ENCODE measurements at regions not wholly inside any gene's neighbourhood (a gene's known extent, or its start where the extent isn't known, plus 50 kb on each side); places are given as distances from the start of the nearest gene placed in this dataset.
"Not testable (repeated sequence)": the region's sequence is repeated elsewhere in the genome, so short reads cannot be mapped to it uniquely, and the experiment has no call there.

DNA sequence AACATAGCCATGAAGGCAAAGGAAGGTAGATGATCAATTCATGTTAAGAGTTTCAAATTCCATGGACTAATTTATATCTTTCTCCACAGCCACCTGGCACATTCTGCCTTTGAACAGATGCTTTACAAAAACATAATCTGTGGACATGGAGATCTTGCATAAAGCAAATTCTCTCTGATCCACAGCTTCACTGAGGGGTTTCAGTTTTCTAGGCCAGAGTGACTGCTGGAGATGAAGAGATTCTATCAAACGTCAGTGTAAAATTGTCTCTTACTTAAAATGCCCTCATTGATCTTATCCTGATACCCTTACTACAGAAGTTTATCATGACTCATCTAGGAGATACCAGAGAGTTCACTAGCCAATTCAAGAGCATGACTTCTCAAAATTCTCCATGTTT lies 291.6 kb downstream of the DAD1 start:
- in situ Hi-C loops (cut with MboI; ENCODE audit: low pct_unique_long_range_greater_than_20kb, low sequenced_read_pairs), result no loop called here

DNA sequence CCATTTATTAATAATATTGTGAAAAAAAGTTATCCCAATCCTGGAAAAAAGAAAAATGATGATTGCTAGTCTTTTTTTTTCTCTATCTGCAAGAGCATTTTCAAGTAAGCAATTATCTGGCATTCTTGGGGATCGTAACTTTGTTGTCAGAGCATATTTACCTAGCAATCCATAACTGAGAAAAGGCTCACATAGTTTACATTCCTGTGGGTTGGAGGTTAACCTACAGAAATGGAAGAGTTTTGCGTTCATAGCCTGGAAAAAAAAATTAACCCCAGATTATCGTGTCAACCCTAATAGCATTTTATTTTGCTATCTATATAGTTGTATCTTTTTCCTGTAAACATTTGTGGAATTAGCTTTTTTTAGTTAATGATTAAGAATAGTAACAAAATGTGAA lies 292.3 kb downstream of the DAD1 start:
- DNase-seq, result no peak
- in situ Hi-C loops (cut with MboI; ENCODE audit: low pct_unique_long_range_greater_than_20kb, low sequenced_read_pairs), result no loop called here

More for the DNA sequence above, 291.6 kb downstream of the DAD1 start:
- no peak for DNase-seq

DNA sequence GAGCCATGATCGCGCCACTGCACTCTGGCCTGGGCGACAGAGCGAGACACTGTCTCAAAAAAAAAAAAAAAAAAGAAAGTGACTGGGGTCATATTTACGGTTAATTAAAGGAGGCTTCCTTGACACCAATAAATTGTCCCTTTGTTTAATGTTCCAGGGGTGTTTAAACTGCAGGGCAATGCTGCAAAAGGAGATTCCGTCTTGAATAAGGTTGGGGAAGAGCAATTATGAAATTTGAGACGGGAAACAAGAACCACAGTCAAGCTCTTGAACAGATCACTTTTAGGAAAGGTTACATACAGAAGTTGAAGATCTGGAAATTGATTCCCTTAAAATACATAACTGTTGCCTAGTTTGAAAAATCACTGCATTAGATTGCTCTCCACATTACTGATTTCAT lies 292.9 kb downstream of the DAD1 start:
- no peak for DNase-seq
- in situ Hi-C loops (cut with MboI; ENCODE audit: low pct_unique_long_range_greater_than_20kb, low sequenced_read_pairs), result no loop called here

DNA sequence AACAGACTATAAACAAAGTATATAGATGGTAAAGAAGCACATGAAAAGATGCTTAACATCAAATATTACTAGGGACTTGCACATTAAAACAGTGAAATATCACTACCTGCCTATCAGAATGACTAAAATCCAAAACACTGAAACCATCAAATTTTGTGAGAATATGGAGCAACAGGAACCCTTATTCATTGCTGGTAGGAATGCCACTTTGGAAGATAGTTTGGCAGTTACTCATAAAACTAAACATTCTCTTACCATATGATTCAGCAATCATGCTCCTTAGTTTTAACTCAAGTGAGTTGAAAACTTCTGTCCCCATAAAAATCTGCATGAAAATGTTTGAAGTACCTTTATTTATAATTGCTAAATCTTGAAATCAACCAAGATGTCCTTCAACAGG lies 297.6 kb downstream of the DAD1 start:
- DNase-seq, result no peak
- in situ Hi-C loops (cut with MboI; ENCODE audit: low pct_unique_long_range_greater_than_20kb, low sequenced_read_pairs), result no loop called here

DNA sequence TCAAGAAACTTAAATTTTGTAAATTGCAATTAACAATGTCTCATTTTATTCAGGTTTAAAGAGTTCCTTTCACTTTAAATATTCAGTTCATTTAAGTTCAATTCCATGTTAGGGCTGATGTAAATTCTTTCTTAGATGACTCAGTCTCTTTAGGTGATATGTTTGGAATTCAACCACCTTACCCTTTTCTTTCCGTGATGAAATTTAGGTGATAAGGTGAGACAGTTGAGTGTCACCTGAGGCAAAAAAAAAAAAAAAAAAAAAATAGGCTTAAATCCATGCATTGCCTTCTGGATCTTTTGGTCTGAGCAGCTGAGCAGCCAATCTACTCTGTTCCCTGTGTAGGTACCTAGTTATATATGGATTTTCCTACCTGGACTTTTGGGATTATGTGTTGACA lies 299.5 kb downstream of the DAD1 start:
- DNase-seq, result no peak
- in situ Hi-C loops (cut with MboI; ENCODE audit: low pct_unique_long_range_greater_than_20kb, low sequenced_read_pairs), result no loop called here

DNA sequence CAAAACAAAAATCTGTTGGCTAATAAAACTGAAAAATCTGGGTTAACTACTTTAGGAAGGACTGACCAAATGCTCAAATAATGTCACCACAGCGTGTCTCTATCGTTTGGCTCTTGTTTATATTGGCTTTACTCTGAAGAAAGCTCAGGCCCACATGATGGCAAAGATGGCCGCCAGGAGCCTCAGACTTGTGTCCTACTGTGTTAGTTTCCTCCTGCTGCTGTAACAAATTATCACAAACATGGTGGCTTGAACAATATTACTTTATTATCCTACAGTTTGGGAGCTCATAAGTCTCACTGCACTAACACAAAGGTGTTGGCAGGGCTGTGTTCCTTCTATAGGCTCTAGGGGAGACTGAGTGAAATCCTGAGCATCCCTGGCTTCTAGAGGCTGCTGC lies 303.0 kb downstream of the DAD1 start:
- in situ Hi-C loops (cut with MboI; ENCODE audit: low pct_unique_long_range_greater_than_20kb, low sequenced_read_pairs), result no loop called here
- no peak for DNase-seq

DNA sequence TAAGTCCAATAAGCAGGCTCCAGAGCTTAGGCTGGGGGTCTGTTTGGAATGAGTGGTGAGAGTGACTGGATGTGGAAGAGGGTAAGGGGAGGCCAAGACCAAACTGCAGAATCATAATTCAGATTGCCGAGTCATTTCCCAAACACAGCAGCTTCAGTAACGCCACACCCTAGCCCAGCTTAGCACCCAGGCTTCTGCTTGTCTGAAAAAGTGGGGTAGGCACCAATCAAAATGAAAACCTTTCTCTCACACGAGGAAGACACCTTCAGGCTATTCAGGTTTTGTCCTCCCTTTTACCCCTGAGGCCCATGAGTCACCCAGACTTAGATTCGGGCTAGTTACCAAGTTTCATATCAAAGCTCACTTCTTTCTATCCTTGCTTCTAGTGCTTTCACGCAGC lies 306.1 kb downstream of the DAD1 start:
- DNase-seq, result no peak
- in situ Hi-C loops (cut with MboI; ENCODE audit: low pct_unique_long_range_greater_than_20kb, low sequenced_read_pairs), result no loop called here

DNA sequence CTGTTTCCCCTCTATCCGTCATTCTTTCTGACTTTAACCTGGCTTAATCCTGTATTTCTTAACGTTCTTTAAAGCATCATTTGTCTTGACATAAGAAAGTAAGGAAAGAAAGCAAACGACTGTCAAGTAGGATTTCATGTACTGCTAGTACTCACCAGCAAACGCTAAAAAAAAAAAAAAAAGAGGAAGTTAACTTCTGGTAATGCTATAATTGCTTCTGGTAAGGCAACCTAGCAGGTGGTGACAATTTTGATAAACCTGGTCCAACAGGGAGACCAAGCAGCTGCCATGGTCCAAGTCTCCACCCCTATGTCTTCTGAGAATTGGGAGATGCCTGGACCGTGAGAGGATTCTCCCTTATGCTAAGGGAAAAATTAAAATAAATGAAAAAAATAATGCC lies 306.6 kb downstream of the DAD1 start:
- in situ Hi-C loops (cut with MboI; ENCODE audit: low pct_unique_long_range_greater_than_20kb, low sequenced_read_pairs), result no loop called here
- DNase-seq, result peak; percentile 60

DNA sequence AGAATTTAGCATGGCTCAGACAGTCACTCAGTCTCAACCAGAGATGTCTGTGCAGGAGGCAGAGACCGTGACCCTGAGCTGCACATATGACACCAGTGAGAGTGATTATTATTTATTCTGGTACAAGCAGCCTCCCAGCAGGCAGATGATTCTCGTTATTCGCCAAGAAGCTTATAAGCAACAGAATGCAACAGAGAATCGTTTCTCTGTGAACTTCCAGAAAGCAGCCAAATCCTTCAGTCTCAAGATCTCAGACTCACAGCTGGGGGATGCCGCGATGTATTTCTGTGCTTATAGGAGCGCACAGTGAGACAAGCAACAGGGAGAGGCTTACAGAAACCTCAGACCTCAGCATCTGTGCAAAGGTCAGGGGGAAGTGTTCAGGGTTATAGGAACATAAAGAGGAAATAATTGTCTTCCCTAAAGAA lies 307.6 kb downstream of the DAD1 start:
- in situ Hi-C loops (cut with MboI; ENCODE audit: low pct_unique_long_range_greater_than_20kb, low sequenced_read_pairs), result not testable (repeated sequence)
- DNase-seq, result peak; percentile 31

DNA sequence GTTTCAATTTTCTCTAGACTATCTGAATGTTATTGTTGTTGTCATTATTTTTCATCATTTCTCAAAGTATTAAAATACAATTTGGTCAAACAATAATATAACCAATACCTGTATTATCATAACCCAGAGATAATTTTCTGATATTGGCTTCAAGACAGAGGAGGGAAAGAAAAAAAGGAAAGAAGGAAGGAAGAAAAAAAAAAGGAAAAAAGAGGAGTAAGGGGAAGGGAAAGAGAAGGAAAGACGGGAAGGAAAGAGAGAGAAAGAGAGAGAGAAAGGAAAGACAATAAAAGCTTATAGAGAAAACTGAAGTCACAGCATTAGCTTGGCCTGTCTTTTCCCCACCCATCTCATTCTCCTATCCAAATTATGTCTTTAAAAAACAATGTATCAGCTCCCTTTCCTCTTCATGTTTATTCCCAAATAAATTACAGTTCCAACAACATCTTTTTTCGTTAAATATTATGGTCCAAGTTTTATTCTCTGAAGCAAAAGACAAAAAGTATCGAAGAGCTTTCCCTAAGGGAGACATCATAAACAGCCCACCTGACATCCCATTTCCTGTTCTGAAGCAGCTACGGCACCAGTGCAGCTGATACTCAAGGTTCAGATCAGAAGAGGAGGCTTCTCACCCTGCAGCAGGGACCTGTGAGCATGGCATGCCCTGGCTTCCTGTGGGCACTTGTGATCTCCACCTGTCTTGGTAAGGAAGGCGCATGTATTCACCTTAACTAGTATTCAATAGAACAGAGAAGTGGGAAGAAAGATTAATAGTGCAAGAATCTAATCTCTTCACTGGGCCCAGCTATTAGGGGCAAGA lies 308.3 kb downstream of the DAD1 start:
- no peak for DNase-seq
- in situ Hi-C loops (cut with MboI; ENCODE audit: low pct_unique_long_range_greater_than_20kb, low sequenced_read_pairs), result no loop called here

DNA sequence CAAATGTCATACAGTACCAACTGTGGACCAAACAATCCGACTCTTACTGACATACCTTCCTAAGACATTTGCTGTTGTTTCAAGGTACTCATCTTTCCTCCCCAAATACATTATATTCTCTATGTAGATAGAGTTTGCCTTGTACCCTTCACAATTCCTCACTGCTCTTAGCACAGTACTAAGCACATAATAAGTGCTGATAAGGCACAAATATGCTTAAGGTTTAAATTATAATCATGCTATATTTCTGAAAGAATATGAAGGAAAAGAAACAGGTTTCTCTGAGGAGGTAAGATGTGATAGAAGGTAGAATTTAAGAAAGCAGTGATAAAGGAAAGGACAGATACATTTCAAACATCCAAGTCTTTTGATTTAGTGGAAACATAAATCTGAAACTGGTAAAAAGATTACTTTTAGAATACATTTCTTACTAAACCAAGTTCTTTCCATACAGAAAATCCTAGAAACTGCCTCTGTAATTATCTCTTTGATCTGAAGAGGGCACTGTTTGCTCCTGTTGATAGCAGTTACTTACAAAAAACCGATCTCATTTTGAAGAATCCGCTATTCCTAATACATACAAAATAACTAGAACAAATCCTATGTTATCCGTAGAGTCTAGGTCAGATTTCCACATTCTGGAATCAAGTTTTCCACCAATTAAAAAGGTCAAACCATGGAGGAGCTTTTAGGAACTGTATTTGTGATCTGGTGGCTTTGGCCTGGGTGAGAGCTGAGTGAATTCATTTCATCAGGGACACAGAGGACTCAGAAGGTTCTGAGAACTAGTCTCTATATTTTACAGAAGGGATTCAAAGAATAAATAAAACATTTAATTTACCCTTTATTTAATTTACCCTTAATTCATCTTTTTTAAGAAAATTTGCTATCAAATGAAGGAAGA lies 311.9 kb downstream of the DAD1 start:
- DNase-seq, result peak; percentile 39
- in situ Hi-C loops (cut with MboI; ENCODE audit: low pct_unique_long_range_greater_than_20kb, low sequenced_read_pairs), result no loop called here

DNA sequence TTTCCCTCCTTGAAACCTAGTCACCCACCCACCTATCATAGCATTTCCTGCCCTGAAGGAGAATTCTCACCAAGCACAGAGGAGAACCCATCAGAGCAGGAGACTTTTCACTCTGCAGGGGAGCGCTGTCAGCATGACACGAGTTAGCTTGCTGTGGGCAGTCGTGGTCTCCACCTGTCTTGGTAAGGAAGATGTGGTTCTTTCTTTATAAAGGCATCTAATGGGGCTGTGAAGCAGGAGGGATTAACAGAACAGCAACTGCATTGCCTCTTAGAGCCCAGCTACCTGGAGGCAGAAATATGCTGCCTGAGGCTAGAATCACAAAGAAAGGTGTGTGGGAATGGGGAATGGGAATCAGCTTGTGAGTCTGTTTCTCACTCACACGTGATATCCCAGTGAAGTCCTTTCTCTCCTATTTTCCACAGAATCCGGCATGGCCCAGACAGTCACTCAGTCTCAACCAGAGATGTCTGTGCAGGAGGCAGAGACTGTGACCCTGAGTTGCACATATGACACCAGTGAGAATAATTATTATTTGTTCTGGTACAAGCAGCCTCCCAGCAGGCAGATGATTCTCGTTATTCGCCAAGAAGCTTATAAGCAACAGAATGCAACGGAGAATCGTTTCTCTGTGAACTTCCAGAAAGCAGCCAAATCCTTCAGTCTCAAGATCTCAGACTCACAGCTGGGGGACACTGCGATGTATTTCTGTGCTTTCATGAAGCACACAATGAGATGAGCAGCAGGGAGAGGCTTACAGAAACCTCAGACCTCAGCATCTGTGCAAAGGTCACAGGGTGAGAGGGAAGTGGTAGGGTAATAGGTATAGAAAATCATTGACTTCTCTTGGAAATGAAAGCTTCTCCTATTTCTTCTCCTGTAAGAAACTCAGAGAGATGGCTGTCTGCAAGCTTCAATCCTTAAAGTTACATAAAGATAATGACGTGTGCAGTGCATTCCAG lies 316.9 kb downstream of the DAD1 start:
- in situ Hi-C loops (cut with MboI; ENCODE audit: low pct_unique_long_range_greater_than_20kb, low sequenced_read_pairs), result no loop called here

DNA sequence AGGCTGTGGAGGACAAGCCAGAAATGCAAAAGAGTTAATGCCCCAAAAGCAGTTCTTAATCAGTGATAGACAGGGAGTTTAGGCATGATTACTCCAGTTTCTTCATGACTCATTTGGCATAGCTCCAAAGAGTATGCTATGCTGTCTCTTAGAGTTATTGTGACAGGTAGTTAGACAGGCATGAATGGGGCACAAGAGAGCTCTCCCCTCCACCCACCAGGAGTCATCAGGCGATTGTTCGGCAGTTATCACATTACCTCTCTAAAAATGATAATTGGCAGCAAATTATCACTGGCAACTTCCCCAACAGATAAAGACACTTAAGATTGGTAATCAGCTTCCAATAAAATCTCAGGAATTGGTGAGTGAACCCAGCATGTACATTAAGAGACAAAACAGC lies 320.1 kb downstream of the DAD1 start:
- no peak for DNase-seq
- in situ Hi-C loops (cut with MboI; ENCODE audit: low pct_unique_long_range_greater_than_20kb, low sequenced_read_pairs), result no loop called here

More for the DNA sequence above, 316.9 kb downstream of the DAD1 start:
- no peak for DNase-seq

DNA sequence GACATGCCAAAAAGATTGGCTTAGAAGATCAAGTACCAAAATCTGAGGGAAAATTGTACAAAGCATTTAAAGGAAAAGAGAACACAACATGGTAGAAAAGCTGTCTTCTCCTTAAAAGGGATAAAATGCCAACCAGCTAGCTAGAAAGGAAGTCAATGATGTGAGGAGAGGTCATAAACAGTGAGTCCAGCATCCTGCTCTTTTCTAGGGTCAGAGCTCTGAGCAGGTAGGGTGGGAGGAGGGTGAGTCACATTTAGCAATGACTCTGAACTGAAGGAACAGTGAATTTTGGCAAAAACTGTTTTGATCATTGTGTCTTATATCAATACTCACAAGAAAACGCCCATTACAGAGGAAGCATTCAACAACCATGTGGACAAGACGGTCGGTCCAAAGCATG lies 322.3 kb downstream of the DAD1 start:
- in situ Hi-C loops (cut with MboI; ENCODE audit: low pct_unique_long_range_greater_than_20kb, low sequenced_read_pairs), result no loop called here
- DNase-seq, result no peak

DNA sequence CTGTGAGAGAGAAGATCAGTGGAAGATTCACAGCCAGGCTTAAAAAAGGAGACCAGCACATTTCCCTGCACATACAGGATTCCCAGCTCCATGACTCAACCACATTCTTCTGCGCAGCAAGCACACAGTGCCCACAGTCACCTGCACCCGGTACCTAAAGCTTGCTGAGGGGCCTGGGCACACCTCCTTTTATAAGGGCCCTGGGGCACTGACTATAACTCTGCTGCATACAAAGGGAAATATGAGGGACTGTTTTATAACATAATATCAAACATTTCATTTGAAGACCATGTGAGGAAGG lies 322.9 kb downstream of the DAD1 start:
- in situ Hi-C loops (cut with MboI; ENCODE audit: low pct_unique_long_range_greater_than_20kb, low sequenced_read_pairs), result no loop called here
- DNase-seq, result no peak

DNA sequence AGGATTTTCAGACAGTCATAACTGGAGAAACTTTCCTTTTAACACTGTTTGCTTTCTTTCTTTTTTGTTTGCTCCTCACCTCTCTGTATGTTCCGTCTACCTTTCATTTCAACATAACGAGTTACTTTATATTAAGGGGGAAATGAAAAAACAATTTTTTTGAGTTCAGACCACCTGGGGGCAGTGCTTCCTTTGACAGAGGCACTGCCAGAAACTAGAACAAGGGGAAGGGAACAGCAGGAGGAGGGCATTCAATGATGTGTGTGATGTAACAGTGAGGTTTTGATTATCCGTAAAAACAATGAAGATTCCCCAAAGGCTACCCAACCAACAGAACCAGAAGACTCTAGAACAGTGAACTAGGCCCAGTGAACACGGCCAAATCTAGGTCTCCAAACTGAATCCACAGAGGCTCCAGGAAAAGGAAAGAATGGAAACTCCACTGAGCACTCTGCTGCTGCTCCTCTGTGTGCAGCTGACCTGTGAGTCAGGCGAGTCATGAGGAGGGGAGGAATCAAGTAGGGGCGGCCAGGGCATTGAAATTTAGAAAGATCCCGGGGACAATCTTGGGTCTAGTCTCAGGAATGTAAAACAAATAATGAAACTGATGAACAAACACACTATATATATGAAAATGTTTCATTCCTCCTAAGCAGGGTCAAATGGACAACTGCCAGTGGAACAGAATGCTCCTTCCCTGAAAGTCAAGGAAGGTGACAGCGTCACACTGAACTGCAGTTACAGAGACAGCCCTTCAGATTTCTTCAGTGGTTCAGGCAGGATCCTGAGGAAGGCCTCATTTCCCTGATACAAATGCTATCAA lies 323.5 kb downstream of the DAD1 start:
- in situ Hi-C loops (cut with MboI; ENCODE audit: low pct_unique_long_range_greater_than_20kb, low sequenced_read_pairs), result no loop called here
- peak; percentile 29 for DNase-seq

DNA sequence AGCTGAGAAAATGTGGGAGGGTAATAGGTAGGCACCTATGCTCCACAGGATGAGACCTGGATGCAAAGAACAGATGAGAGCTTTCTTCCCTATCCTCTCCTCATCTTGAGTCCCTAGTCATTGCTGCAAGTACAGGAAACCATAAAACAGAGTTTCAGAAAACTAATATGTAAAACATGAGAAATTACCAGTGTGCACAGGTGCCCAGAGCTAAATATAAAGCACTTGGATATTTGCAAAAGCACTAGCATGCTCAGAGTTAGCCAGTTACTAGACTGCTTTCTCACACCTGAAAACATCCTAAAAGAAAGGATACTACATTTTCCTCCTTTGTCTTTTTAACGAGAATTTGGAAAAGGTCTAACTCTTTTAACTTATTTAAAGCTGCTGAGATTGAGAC lies 324.3 kb downstream of the DAD1 start:
- in situ Hi-C loops (cut with MboI; ENCODE audit: low pct_unique_long_range_greater_than_20kb, low sequenced_read_pairs), result no loop called here
- no peak for DNase-seq

DNA sequence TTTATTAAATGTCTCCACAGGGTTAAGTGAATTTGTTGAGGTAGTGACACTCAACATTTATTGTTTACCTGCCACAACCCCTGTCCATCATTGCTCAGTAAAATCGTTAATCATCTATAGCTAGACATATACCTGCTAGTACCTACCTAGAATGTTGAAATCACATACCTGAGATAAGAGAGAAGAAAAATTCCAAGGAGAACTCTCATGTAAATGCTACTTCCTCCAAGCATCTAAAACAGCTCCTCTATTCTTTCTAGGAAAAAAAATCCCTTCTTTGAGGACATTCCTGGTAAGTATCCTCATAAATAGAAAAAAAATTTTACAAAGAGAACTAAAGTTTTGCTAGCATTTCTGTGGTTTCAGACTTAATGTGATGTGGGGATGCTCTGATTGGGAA lies 325.1 kb downstream of the DAD1 start:
- in situ Hi-C loops (cut with MboI; ENCODE audit: low pct_unique_long_range_greater_than_20kb, low sequenced_read_pairs), result no loop called here
- DNase-seq, result no peak

DNA sequence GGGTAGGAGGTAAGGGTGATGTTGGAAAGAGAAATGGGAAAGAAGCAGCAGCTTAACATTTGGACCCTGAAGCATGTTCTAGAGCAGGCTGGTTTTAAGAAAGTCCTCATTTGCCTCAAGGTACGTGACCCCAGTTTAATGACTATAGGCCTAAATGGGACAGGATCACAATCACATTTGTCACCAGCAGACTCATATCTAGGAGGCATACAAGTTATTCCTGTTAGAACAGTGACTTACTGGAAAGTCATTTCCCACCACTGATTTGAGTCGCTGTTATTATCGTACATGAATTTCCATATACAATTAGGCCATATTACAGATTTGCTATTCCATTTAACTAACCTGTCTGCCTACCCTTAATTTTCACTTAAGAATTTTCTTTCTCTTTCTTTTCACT lies 326.1 kb downstream of the DAD1 start:
- no peak for DNase-seq
- in situ Hi-C loops (cut with MboI; ENCODE audit: low pct_unique_long_range_greater_than_20kb, low sequenced_read_pairs), result no loop called here

Data from KBM-7 (cell line).